Cardiac fibroblast (primary cell): ENCODE measurements at regions not wholly inside any gene's neighbourhood (a gene's known extent, or its start where the extent isn't known, plus 50 kb on each side); places are given as distances from the start of the nearest gene placed in this dataset.

ENCODE experiments used
- DNase-seq, 2 donors: peaks; one replicate each; pipeline versions ENCODE4 v3.0.0 to v3.0.0-alpha.2; 2010; ENCODE audit warnings: low read depth in 2 of 2
- H3K4me3 ChIP-seq, 2 donors: replicated peaks in 1 of 2; 1 replicate in 1 of 2; 2 replicates in 1 of 2; pipeline ENCODE4 v1.5.1; 2011; ENCODE audit warnings: low read depth in 2 of 2, low read length in 2 of 2, mild to moderate bottlenecking in 2 of 2, moderate library complexity in 1 of 2
- CTCF ChIP-seq: IDR thresholded peaks from one replicate; pipeline ENCODE4 v1.5.1; 2011; ENCODE audit warnings: low read depth, mild to moderate bottlenecking, low read length, inconsistent platforms

- no peak overlapping the region for H3K4me3 ChIP-seq
- no peak for TF ChIP-seq CTCF
- no peak for DNase-seq
Observed at GRCh38 chr2:147170932-147171331, 673.9 kb upstream of the ACVR2A start.

- peak in 1 of 2 donors; percentile 17 for DNase-seq
- TF ChIP-seq CTCF, result no peak
- no peak overlapping the region for H3K4me3 ChIP-seq
Observed at GRCh38 chr2:147165697-147166382, 679.0 kb upstream of the ACVR2A start.

GRCh38 chr2:147164563-147164962 lies 680.3 kb upstream of the ACVR2A start:
- no peak for TF ChIP-seq CTCF
- no peak overlapping the region for H3K4me3 ChIP-seq
- DNase-seq, result no peak

GRCh38 chr2:147161746-147162145 lies 683.1 kb upstream of the ACVR2A start:
- no peak overlapping the region for H3K4me3 ChIP-seq
- no peak for TF ChIP-seq CTCF
- DNase-seq, result peak in 1 of 2 donors; percentile 13

GRCh38 chr2:147156970-147157369 lies 687.9 kb upstream of the ACVR2A start:
- H3K4me3 ChIP-seq, result no peak overlapping the region
- DNase-seq, result no peak
- TF ChIP-seq CTCF, result no peak

GRCh38 chr2:147150241-147150635 lies 694.6 kb upstream of the ACVR2A start:
- no peak for TF ChIP-seq CTCF
- H3K4me3 ChIP-seq, result no peak overlapping the region
- DNase-seq, result no peak

GRCh38 chr2:147149575-147150240 lies 695.1 kb upstream of the ACVR2A start:
- peak; percentile 44 to 68 for DNase-seq
- no peak overlapping the region for H3K4me3 ChIP-seq
- TF ChIP-seq CTCF, result no peak
